ENCODE measurements at regions not wholly inside any gene's neighbourhood (a gene's known extent, or its start where the extent isn't known, plus 50 kb on each side); places are given as distances from the start of the nearest gene placed in this dataset.
"Not testable (repeated sequence)": the region's sequence is repeated elsewhere in the genome, so short reads cannot be mapped to it uniquely, and the experiment has no call there.

GRCh38 chr9:119884438-119884837 is 515.2 kb upstream of the BRINP1 start:
- DNase-seq: no peak
- no peak for ATAC-seq
- intact Hi-C loops (cut with DNase I): no loop called here

- DNase-seq (no peak), ATAC-seq (no peak)
- intact Hi-C loops (cut with DNase I): no loop called here
These were observed 512.7 kb upstream of the BRINP1 start for GRCh38 chr9:119881898-119882297.

- ATAC-seq (no peak), DNase-seq (no peak)
- intact Hi-C loops (cut with DNase I): no loop called here
These were observed 511.1 kb upstream of the BRINP1 start for GRCh38 chr9:119880361-119880760.

GRCh38 chr9:119877306-119877705 is 508.1 kb upstream of the BRINP1 start:
- ATAC-seq (no peak), DNase-seq (no peak)
- intact Hi-C loops (cut with DNase I): no loop called here

- no peak for ATAC-seq
- no peak for DNase-seq
- intact Hi-C loops (cut with DNase I): no loop called here
These were observed 504.6 kb upstream of the BRINP1 start for GRCh38 chr9:119873877-119874276.

- intact Hi-C loops (cut with DNase I); DNase-seq; ATAC-seq: not testable (repeated sequence)
These were observed 501.0 kb upstream of the BRINP1 start for GRCh38 chr9:119870251-119870650.

GRCh38 chr9:119868694-119869093 is 499.5 kb upstream of the BRINP1 start:
- intact Hi-C loops (cut with DNase I): no loop called here
- ATAC-seq: no peak
- no peak for DNase-seq

- DNase-seq (no peak), ATAC-seq (peak in 1 of 2 donors; percentile 24)
- intact Hi-C loops (cut with DNase I): no loop called here
These were observed 492.6 kb upstream of the BRINP1 start for GRCh38 chr9:119861842-119862241.

- ATAC-seq: peak in 1 of 2 donors; percentile 83
- no peak for DNase-seq
- intact Hi-C loops (cut with DNase I): no loop called here
These were observed 489.9 kb upstream of the BRINP1 start for GRCh38 chr9:119859128-119859527.

GRCh38 chr9:119853126-119853525 is 483.9 kb upstream of the BRINP1 start:
- DNase-seq (no peak), ATAC-seq (no peak)
- intact Hi-C loops (cut with DNase I): no loop called here

- no peak for ATAC-seq
- intact Hi-C loops (cut with DNase I): no loop called here
These were observed 483.2 kb upstream of the BRINP1 start for GRCh38 chr9:119852390-119852789.

GRCh38 chr9:119844431-119844830 is 475.2 kb upstream of the BRINP1 start:
- ATAC-seq: no peak
- DNase-seq: no peak
- intact Hi-C loops (cut with DNase I): no loop called here

More at GRCh38 chr9:119852390-119852789, 483.2 kb upstream of the BRINP1 start:
- no peak for DNase-seq

GRCh38 chr9:119841016-119841415 is 471.8 kb upstream of the BRINP1 start:
- DNase-seq (no peak), ATAC-seq (no peak)
- intact Hi-C loops (cut with DNase I): no loop called here

GRCh38 chr9:119839888-119840287 is 470.7 kb upstream of the BRINP1 start:
- no peak for DNase-seq
- ATAC-seq: peak; percentile 25 to 72
- intact Hi-C loops (cut with DNase I): loop anchor here in 1 of 2 donors (10.0 kb wide), 1 partner anchor 55 kb away; no protein-coding TSS in a partner anchor

GRCh38 chr9:119838210-119838609 is 469.0 kb upstream of the BRINP1 start:
- ATAC-seq (no peak), DNase-seq (no peak)
- intact Hi-C loops (cut with DNase I): loop anchor here in 1 of 2 donors (10.0 kb wide), 1 partner anchor 57 kb away; no protein-coding TSS in a partner anchor

- DNase-seq (no peak), ATAC-seq (no peak)
- intact Hi-C loops (cut with DNase I): loop anchor here in 1 of 2 donors (10.0 kb wide), 1 partner anchor 59 kb away; no protein-coding TSS in a partner anchor
These were observed 466.8 kb upstream of the BRINP1 start for GRCh38 chr9:119836036-119836435.

- ATAC-seq: no peak
- intact Hi-C loops (cut with DNase I): loop anchor here in 1 of 2 donors (10.0 kb wide), 1 partner anchor 61 kb away; no protein-coding TSS in a partner anchor
- DNase-seq: no peak
These were observed 464.9 kb upstream of the BRINP1 start for GRCh38 chr9:119834064-119834620.

- DNase-seq (no peak), ATAC-seq (no peak)
- intact Hi-C loops (cut with DNase I): loop anchor here in 1 of 2 donors (10.0 kb wide), 1 partner anchor 63 kb away; no protein-coding TSS in a partner anchor
These were observed 462.1 kb upstream of the BRINP1 start for GRCh38 chr9:119831309-119831708.

- no peak for DNase-seq
- ATAC-seq: no peak
- intact Hi-C loops (cut with DNase I): loop anchor here in 1 of 2 donors (10.0 kb wide), 1 partner anchor 65 kb away; no protein-coding TSS in a partner anchor
These were observed 460.5 kb upstream of the BRINP1 start for GRCh38 chr9:119829748-119830147.

GRCh38 chr9:119829186-119829585 is 460.0 kb upstream of the BRINP1 start:
- DNase-seq (no peak), ATAC-seq (no peak)
- intact Hi-C loops (cut with DNase I): no loop called here

GRCh38 chr9:119827526-119827925 is 458.3 kb upstream of the BRINP1 start:
- no peak for DNase-seq
- intact Hi-C loops (cut with DNase I): no loop called here
- ATAC-seq: peak in 1 of 2 donors; percentile 44

Measured in left cardiac atrium (tissue), 4 donors.